ENCODE measurements at regions not wholly inside any gene's neighbourhood (a gene's known extent, or its start where the extent isn't known, plus 50 kb on each side); places are given as distances from the start of the nearest gene placed in this dataset.

DNA sequence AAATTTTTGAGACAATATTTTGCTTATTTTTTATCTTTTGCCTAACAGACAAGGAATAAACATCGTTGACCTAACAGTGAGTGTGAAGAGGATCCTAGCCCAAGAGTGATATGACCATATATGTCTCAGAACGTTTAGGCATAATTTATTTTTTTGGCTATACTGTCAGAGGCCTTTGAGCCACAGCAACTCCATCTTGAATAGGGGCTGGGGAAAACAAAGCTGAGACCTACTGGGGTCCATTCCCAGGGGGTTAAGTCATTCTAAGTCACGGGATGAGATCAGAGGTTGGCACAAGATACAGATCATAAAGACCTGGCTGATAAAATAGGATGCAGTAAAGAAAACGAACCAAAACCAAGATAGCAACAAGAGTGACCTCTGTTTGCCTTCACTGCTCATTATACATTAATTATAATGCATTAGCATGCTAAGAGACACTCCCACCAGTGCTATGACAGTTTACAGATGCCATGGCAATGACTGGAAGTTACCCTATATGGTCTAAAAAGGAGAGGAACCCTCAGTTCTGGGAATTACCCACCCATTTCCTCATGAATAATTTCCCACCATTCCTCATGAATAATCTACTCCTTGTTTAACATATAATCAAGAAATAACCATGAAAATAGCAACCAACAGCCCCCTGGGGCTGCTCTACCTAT, 510.9 kb upstream of the PCDH9 start (continued):
- TF ChIP-seq TSC22D4 (tag; IDR thresholded peaks at IDR 0.05) (no peak), SUPT5H (IDR thresholded peaks at IDR 0.05) (no peak)
- TF ChIP-seq, protein P1, sequence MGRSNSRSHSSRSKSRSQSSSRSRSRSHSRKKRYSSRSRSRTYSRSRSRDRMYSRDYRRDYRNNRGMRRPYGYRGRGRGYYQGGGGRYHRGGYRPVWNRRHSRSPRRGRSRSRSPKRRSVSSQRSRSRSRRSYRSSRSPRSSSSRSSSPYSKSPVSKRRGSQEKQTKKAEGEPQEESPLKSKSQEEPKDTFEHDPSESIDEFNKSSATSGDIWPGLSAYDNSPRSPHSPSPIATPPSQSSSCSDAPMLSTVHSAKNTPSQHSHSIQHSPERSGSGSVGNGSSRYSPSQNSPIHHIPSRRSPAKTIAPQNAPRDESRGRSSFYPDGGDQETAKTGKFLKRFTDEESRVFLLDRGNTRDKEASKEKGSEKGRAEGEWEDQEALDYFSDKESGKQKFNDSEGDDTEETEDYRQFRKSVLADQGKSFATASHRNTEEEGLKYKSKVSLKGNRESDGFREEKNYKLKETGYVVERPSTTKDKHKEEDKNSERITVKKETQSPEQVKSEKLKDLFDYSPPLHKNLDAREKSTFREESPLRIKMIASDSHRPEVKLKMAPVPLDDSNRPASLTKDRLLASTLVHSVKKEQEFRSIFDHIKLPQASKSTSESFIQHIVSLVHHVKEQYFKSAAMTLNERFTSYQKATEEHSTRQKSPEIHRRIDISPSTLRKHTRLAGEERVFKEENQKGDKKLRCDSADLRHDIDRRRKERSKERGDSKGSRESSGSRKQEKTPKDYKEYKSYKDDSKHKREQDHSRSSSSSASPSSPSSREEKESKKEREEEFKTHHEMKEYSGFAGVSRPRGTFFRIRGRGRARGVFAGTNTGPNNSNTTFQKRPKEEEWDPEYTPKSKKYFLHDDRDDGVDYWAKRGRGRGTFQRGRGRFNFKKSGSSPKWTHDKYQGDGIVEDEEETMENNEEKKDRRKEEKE (IDR thresholded peaks at IDR 0.05; ENCODE audit: borderline replicate concordance in 1 of 2, control insufficient read depth in 1 of 2, low read depth in 2 of 2, low read length in 1 of 2), result no peak

- H3K27me3 ChIP-seq (ENCODE audit: control insufficient read depth in 2 of 2, insufficient read depth in 2 of 2, low read length in 2 of 2), result no peaks in the 10 kb centered on the region
- H3K36me3 ChIP-seq (ENCODE audit: control insufficient read depth, insufficient read depth, low read length), result no peaks in the 10 kb centered on the region
- H2AFZ ChIP-seq (ENCODE audit: low read depth, low read length), result no peak overlapping the region
- DNase-seq (ENCODE audit: extremely low read depth in 1 of 4, low spot score in 3 of 4) (peak in 1 of 4 experiments; percentile 2), FAIRE-seq (no peak), ATAC-seq (no peak)
- intact Hi-C loops (cut with micrococcal nuclease), result no loop called here
- 8% methylated on average over 4 of the region's 4 CpGs for WGBS (ENCODE audit: insufficient coverage, low coverage, missing lambda C conversion rate)
- no peak overlapping the region for H3K9ac ChIP-seq (ENCODE audit: insufficient read depth in 1 of 2, low read depth in 2 of 2, low read length in 2 of 2)
- no peak overlapping the region for H3K4me2 ChIP-seq (ENCODE audit: insufficient read depth, low read length)
- no peaks in the 10 kb centered on the region for H3K4me1 ChIP-seq (replicated peaks in 1 of 2; ENCODE audit: control insufficient read depth in 2 of 2, insufficient read depth in 2 of 2, low read length in 2 of 2)
- H4K20me1 ChIP-seq (replicated peaks; ENCODE audit: control insufficient read depth, insufficient read depth, low read length), result no peaks in the 10 kb centered on the region
- H3K9me1 ChIP-seq (ENCODE audit: control insufficient read depth, insufficient read depth, low read length), result no peaks in the 10 kb centered on the region
- ChIA-PET CTCF (ENCODE audit: low intra/inter-chr PET ratio) (no interaction called here), POLR2A (no interaction called here)
- no peak overlapping the region for H3K4me3 ChIP-seq
- no TSS peak for BruUV-seq (replicated peaks)
- no peak overlapping the region for H3K27ac ChIP-seq (ENCODE audit: extremely low read depth, low read depth, low read length)
- H3K9me3 ChIP-seq (replicated peaks; ENCODE audit: control insufficient read depth, insufficient read depth, low read depth, low read length), result no peaks in the 10 kb centered on the region
- in situ Hi-C loops (cut with MboI), result no loop called here
- TF ChIP-seq ELF1 (tag; IDR thresholded peaks at IDR 0.05), result no peak
- TF ChIP-seq, protein P2, sequence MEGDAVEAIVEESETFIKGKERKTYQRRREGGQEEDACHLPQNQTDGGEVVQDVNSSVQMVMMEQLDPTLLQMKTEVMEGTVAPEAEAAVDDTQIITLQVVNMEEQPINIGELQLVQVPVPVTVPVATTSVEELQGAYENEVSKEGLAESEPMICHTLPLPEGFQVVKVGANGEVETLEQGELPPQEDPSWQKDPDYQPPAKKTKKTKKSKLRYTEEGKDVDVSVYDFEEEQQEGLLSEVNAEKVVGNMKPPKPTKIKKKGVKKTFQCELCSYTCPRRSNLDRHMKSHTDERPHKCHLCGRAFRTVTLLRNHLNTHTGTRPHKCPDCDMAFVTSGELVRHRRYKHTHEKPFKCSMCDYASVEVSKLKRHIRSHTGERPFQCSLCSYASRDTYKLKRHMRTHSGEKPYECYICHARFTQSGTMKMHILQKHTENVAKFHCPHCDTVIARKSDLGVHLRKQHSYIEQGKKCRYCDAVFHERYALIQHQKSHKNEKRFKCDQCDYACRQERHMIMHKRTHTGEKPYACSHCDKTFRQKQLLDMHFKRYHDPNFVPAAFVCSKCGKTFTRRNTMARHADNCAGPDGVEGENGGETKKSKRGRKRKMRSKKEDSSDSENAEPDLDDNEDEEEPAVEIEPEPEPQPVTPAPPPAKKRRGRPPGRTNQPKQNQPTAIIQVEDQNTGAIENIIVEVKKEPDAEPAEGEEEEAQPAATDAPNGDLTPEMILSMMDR (IDR thresholded peaks at IDR 0.05 in 2 of 3, conservative IDR thresholded peaks at IDR 0.05 in 1 of 3; ENCODE audit: insufficient read depth in 2 of 3, low read depth in 1 of 3, low read length in 3 of 3), result 0 out of 6 replicates have a peak, but pooled peaks of 1 of the 3 experiments have one; percentile 8
- no peak for TF ChIP-seq CAMTA2 (CRISPR knock-in tag; conservative IDR thresholded peaks at IDR 0.05)
- TF ChIP-seq PTTG1 (tag; IDR thresholded peaks at IDR 0.05; ENCODE audit: low read depth), result no peak
- 0 out of 4 replicates have a peak, but pooled peaks of 1 of the 2 experiments have one; percentile 12 for TF ChIP-seq RAD21 (CRISPR knock-in tag; conservative IDR thresholded peaks at IDR 0.05 in 1 of 2, IDR thresholded peaks at IDR 0.05 in 1 of 2)
- TF ChIP-seq U2AF2 (optimal IDR thresholded peaks at IDR 0.05; ENCODE audit: low read depth, low read length), result no peak
- H3K79me2 ChIP-seq (ENCODE audit: control insufficient read depth, insufficient read depth, low read length), result no peaks in the 10 kb centered on the region
Measured at GRCh38 chr13:67736646-67737420, 506.7 kb upstream of the PCDH9 start.

Measured in K562 (cell line).